KBM-7 (cell line): ENCODE measurements at regions not wholly inside any gene's neighbourhood (a gene's known extent, or its start where the extent isn't known, plus 50 kb on each side); places are given as distances from the start of the nearest gene placed in this dataset.
"Not testable (repeated sequence)": the region's sequence is repeated elsewhere in the genome, so short reads cannot be mapped to it uniquely, and the experiment has no call there.

ENCODE experiments used
- DNase-seq: peaks from one replicate; pipeline ENCODE4 v3.0.0-alpha.2; 2015
- in situ Hi-C: fragments of 300-500 bp; cut with MboI; formaldehyde crosslinking; loops from 2 replicates; pipeline ENCODE4 v1.14.3; 2020; ENCODE audit warnings: low sequenced_read_pairs, low pct_unique_long_range_greater_than_20kb, mixed read lengths

GRCh38 chr2:144629935-144630334 is 110.0 kb upstream of the ZEB2 start:
- DNase-seq = no peak
- in situ Hi-C loops = no loop called here

- in situ Hi-C loops = no loop called here
- no peak for DNase-seq
These were observed 108.6 kb upstream of the ZEB2 start for GRCh38 chr2:144628566-144628965.

GRCh38 chr2:144625626-144626025 is 105.7 kb upstream of the ZEB2 start:
- in situ Hi-C loops = no loop called here
- DNase-seq = no peak

- in situ Hi-C loops = no loop called here
- DNase-seq = no peak
These were observed 105.3 kb upstream of the ZEB2 start for GRCh38 chr2:144625226-144625625.

GRCh38 chr2:144624451-144624850 is 104.5 kb upstream of the ZEB2 start:
- DNase-seq = no peak
- in situ Hi-C loops = no loop called here

- in situ Hi-C loops, DNase-seq: not testable (repeated sequence)
These were observed 102.5 kb upstream of the ZEB2 start for GRCh38 chr2:144622373-144622772.

- in situ Hi-C loops = no loop called here
- no peak for DNase-seq
These were observed 101.3 kb upstream of the ZEB2 start for GRCh38 chr2:144621266-144621665.

- in situ Hi-C loops = no loop called here
These were observed 99.8 kb upstream of the ZEB2 start for GRCh38 chr2:144619760-144620159.

GRCh38 chr2:144617171-144617570 is 97.3 kb upstream of the ZEB2 start:
- DNase-seq, in situ Hi-C loops: not testable (repeated sequence)

More at GRCh38 chr2:144619760-144620159, 99.8 kb upstream of the ZEB2 start:
- no peak for DNase-seq

GRCh38 chr2:144615866-144616565 is 96.1 kb upstream of the ZEB2 start:
- DNase-seq = no peak
- in situ Hi-C loops = no loop called here

- in situ Hi-C loops = no loop called here
- no peak for DNase-seq
These were observed 88.1 kb upstream of the ZEB2 start for GRCh38 chr2:144607891-144608521.

GRCh38 chr2:144607099-144607498 is 87.2 kb upstream of the ZEB2 start:
- in situ Hi-C loops = no loop called here

GRCh38 chr2:144606466-144607095 is 86.7 kb upstream of the ZEB2 start:
- in situ Hi-C loops = no loop called here
- peak; percentile 28 for DNase-seq

More at GRCh38 chr2:144607099-144607498, 87.2 kb upstream of the ZEB2 start:
- DNase-seq = no peak

GRCh38 chr2:144605231-144605840 is 85.4 kb upstream of the ZEB2 start:
- DNase-seq = no peak
- in situ Hi-C loops = no loop called here

GRCh38 chr2:144603334-144603733 is 83.4 kb upstream of the ZEB2 start:
- in situ Hi-C loops = no loop called here
- DNase-seq = no peak

- in situ Hi-C loops = no loop called here
- no peak for DNase-seq
These were observed 79.0 kb upstream of the ZEB2 start for GRCh38 chr2:144598906-144599305.

- no peak for DNase-seq
- in situ Hi-C loops = no loop called here
These were observed 78.1 kb upstream of the ZEB2 start for GRCh38 chr2:144597894-144598593.

- no peak for DNase-seq
- in situ Hi-C loops = no loop called here
These were observed 77.5 kb upstream of the ZEB2 start for GRCh38 chr2:144597388-144597787.

GRCh38 chr2:144596073-144596871 is 76.4 kb upstream of the ZEB2 start:
- DNase-seq = peak; percentile 58
- in situ Hi-C loops = no loop called here
